Stomach (tissue), 8 donors: ENCODE measurements at regions not wholly inside any gene's neighbourhood (a gene's known extent, or its start where the extent isn't known, plus 50 kb on each side); places are given as distances from the start of the nearest gene placed in this dataset.
A peak's percentile ranks its signal among the peaks of the same experiment; 100 is the strongest.

ENCODE experiments used
- DNase-seq, 2 donors: peaks; one replicate each; pipeline versions ENCODE4 v3.0.0 to v3.0.0-alpha.2; 2013 to 2019
- H3K27ac ChIP-seq, 5 donors: fragments of 200-600 bp in 4 of 5; sonication (generic) in 4 of 5; one replicate each; pipeline ENCODE4 v1.5.1; 2013 to 2019; ENCODE audit warnings: mild to moderate bottlenecking in 1 of 5, moderate library complexity in 1 of 5
- H3K27me3 ChIP-seq, 3 donors: fragments of 200-600 bp; sonication (generic); one replicate each; pipeline ENCODE4 v1.5.1; 2017 to 2019; ENCODE audit warnings: mixed run types in 1 of 3
- H3K36me3 ChIP-seq, 4 donors: fragments of 200-600 bp; sonication (generic); 1 replicate in 3 of 4; 2 replicates in 1 of 4; pipeline ENCODE4 v1.5.1; 2016 to 2019
- H3K4me1 ChIP-seq, 4 donors: fragments of 200-600 bp; sonication (generic); one replicate each; pipeline ENCODE4 v1.5.1; 2016 to 2019
- H3K4me3 ChIP-seq, 4 donors: fragments of 200-600 bp; sonication (generic) in 3 of 4; one replicate each; pipeline ENCODE4 v1.5.1; 2016 to 2019; ENCODE audit warnings: mild to moderate bottlenecking in 1 of 4
- H3K9me3 ChIP-seq, 4 donors: fragments of 200-600 bp; sonication (generic); one replicate each; pipeline ENCODE4 v1.5.1; 2016 to 2019
- CTCF ChIP-seq, 7 experiments: fragments of 450-650 bp in 4 of 7; fragments of 200-600 bp in 3 of 7; sonication (generic) in 3 of 7; IDR thresholded peaks; one replicate each; pipeline ENCODE4 v1.5.1; 2016 to 2019; ENCODE audit warnings: antibody characterized with exemption in 7 of 7, control low read depth in 2 of 7, mild to moderate bottlenecking in 1 of 7
- EP300 ChIP-seq: sonication (generic); formaldehyde crosslinking; IDR thresholded peaks from one replicate; pipeline ENCODE4 v1.6.1; 2017; ENCODE audit warnings: antibody characterized with exemption
- POLR2A ChIP-seq, 4 donors: fragments of 450-650 bp; IDR thresholded peaks; one replicate each; pipeline ENCODE4 v1.6.1; 2016; ENCODE audit warnings: antibody characterized with exemption in 4 of 4, control low read depth in 2 of 4, mild to moderate bottlenecking in 1 of 4, moderate library complexity in 1 of 4
- POLR2AphosphoS5 ChIP-seq, 3 donors: sonication (generic); formaldehyde crosslinking; IDR thresholded peaks; one replicate each; pipeline ENCODE4 v1.6.1; 2016; ENCODE audit warnings: antibody characterized with exemption in 3 of 3
- WGBS, 5 donors: extraction: QIAGEN DNeasy Blood & Tissue Kit in 3 of 5; methylation state at CpG; one replicate each; pipeline versions ENCODE4 v1.1.5 to v1.1.7; 2013 to 2018; 5-methylcytosine and 5-hydroxymethylcytosine counted together
- intact Hi-C: fragments of 100-400 bp; cut with DNase I; formaldehyde crosslinking; loops from one replicate; pipeline ENCODE4 v1.15.1; 2023; ENCODE audit warnings: low total_unique reads
- donor health status: healthy with polysubstance abuse.
- donor health status: Bipolar disorder and iron deficiency.
- donor health status: healthy.

- Histone ChIP-seq H3K36me3 (no peaks in the 10 kb centered on the region), H3K27me3 (no peaks in the 10 kb centered on the region), H3K9me3 (no peaks in the 10 kb centered on the region), H3K27ac (no peak overlapping the region), H3K4me1 (no peaks in the 10 kb centered on the region), H3K4me3 (no peak overlapping the region)
- 48 to 64% (median 56%) methylated on average over 9 to 14 of the region's 14 CpGs for WGBS, 5 donors
- intact Hi-C loops: no loop called here
- DNase-seq: peak in 1 of 2 donors; percentile 50
- TF ChIP-seq POLR2AphosphoS5 (IDR thresholded peaks at IDR 0.05) (no peak), CTCF (IDR thresholded peaks at IDR 0.05) (no peak), EP300 (no peak), POLR2A (IDR thresholded peaks at IDR 0.05) (no peak)
These were observed 217.5 kb upstream of the SOX11 start for GRCh38 chr2:5474716-5475115.

- H3K9me3 ChIP-seq: no peaks in the 10 kb centered on the region
- H3K4me3 ChIP-seq: peak overlapping the region in 1 of 4 donors; percentile 10
- TF ChIP-seq CTCF (IDR thresholded peaks at IDR 0.05) (no peak), POLR2A (IDR thresholded peaks at IDR 0.05) (no peak), EP300 (no peak), POLR2AphosphoS5 (IDR thresholded peaks at IDR 0.05) (no peak)
- H3K27ac ChIP-seq: no peak overlapping the region
- DNase-seq: peak in 1 of 2 donors; percentile 27
- intact Hi-C loops: no loop called here
- H3K27me3 ChIP-seq: no peaks in the 10 kb centered on the region
- no peaks in the 10 kb centered on the region for H3K36me3 ChIP-seq
- peaks cover 0 to 10% (median 0%) of the 10 kb centered on the region in 4 donors for H3K4me1 ChIP-seq
- WGBS, 5 donors: 45 to 50% (median 47%) methylated on average over 7 of the region's 7 CpGs
These were observed 212.8 kb upstream of the SOX11 start for GRCh38 chr2:5479265-5479928.

- peak in 1 of 2 donors; percentile 69 for DNase-seq
- intact Hi-C loops: no loop called here
- Histone ChIP-seq H3K36me3 (no peaks in the 10 kb centered on the region), H3K4me1 (peaks cover 0 to 10% (median 0%) of the 10 kb centered on the region in 4 donors), H3K27me3 (no peaks in the 10 kb centered on the region), H3K4me3 (no peak overlapping the region), H3K9me3 (peaks cover 0 to 8% (median 0%) of the 10 kb centered on the region in 4 donors), H3K27ac (no peak overlapping the region)
- WGBS, 5 donors: 9 to 22% (median 16%) methylated on average over 4 to 6 of the region's 6 CpGs
- TF ChIP-seq POLR2AphosphoS5 (IDR thresholded peaks at IDR 0.05) (no peak), EP300 (no peak), POLR2A (IDR thresholded peaks at IDR 0.05) (no peak), CTCF (IDR thresholded peaks at IDR 0.05) (no peak)
These were observed 209.3 kb upstream of the SOX11 start for GRCh38 chr2:5482929-5483331.

GRCh38 chr2:5484868-5485267 lies 207.3 kb upstream of the SOX11 start:
- 83 to 89% (median 85%) methylated on average over 4 of the region's 4 CpGs for WGBS, 5 donors
- intact Hi-C loops: no loop called here
- DNase-seq: no peak
- Histone ChIP-seq H3K4me3 (no peak overlapping the region), H3K27me3 (no peaks in the 10 kb centered on the region), H3K9me3 (peaks cover 0 to 8% (median 0%) of the 10 kb centered on the region in 4 donors), H3K36me3 (no peaks in the 10 kb centered on the region), H3K4me1 (peaks cover 0 to 10% (median 0%) of the 10 kb centered on the region in 4 donors), H3K27ac (no peak overlapping the region)
- no peak for TF ChIP-seq EP300
- no peak for TF ChIP-seq CTCF (IDR thresholded peaks at IDR 0.05)
- no peak for TF ChIP-seq POLR2AphosphoS5 (IDR thresholded peaks at IDR 0.05)
- no peak for TF ChIP-seq POLR2A (IDR thresholded peaks at IDR 0.05)
